CD14-positive monocyte (primary cell): ENCODE measurements at regions not wholly inside any gene's neighbourhood (a gene's known extent, or its start where the extent isn't known, plus 50 kb on each side); places are given as distances from the start of the nearest gene placed in this dataset.

Experiments used
- DNase-seq, 3 donors: peaks; one replicate each; pipeline ENCODE4 v3.0.0-alpha.2; 2011 to 2022
- H2AFZ ChIP-seq: 2 replicates; pipeline ENCODE4 v1.6.0; 2012; ENCODE audit warnings: mild to moderate bottlenecking, low read depth, low read length, inconsistent platforms; ENCODE audit not compliant: insufficient read depth, poor library complexity, severe bottlenecking
- H3K27ac ChIP-seq, 2 donors: 1 replicate in 1 of 2; 2 replicates in 1 of 2; pipeline ENCODE4 v1.5.1; 2012 to 2013; ENCODE audit warnings: low read length in 2 of 2, control low read depth in 1 of 2, inconsistent platforms in 1 of 2, low read depth in 1 of 2, mild to moderate bottlenecking in 1 of 2
- H3K27me3 ChIP-seq, 2 donors: one replicate each; pipeline versions ENCODE4 v1.6.0 to v1.6.1; 2011 to 2013; ENCODE audit warnings: low read length in 2 of 2; ENCODE audit not compliant: control insufficient read depth in 2 of 2, insufficient read depth in 2 of 2
- H3K36me3 ChIP-seq, 2 donors: replicated peaks in 1 of 2; 1 replicate in 1 of 2; 2 replicates in 1 of 2; pipeline versions ENCODE4 v1.5.1 to v1.6.1; 2012 to 2013; ENCODE audit warnings: low read length in 2 of 2, control low read depth in 1 of 2, inconsistent platforms in 1 of 2, mild to moderate bottlenecking in 1 of 2; ENCODE audit not compliant: insufficient read depth in 2 of 2, control insufficient read depth in 1 of 2
- H3K4me1 ChIP-seq, 2 donors: 1 replicate in 1 of 2; 2 replicates in 1 of 2; pipeline versions ENCODE4 v1.5.1 to v1.6.1; 2012 to 2013; ENCODE audit warnings: low read length in 2 of 2, control low read depth in 1 of 2, inconsistent platforms in 1 of 2, mild to moderate bottlenecking in 1 of 2, moderate library complexity in 1 of 2; ENCODE audit not compliant: insufficient read depth in 2 of 2, control insufficient read depth in 1 of 2
- H3K4me2 ChIP-seq: replicated peaks from 2 replicates; pipeline ENCODE3; 2012; ENCODE audit warnings: low read length, moderate library complexity, mild to moderate bottlenecking; ENCODE audit not compliant: poor library complexity, severe bottlenecking; ENCODE audit errors: extremely low read depth
- H3K4me3 ChIP-seq, 3 experiments: fragments of 200-600 bp in 1 of 3; sonication (generic) in 1 of 3; replicated peaks in 1 of 3; 1 replicate in 2 of 3; 2 replicates in 1 of 3; pipeline ENCODE4 v1.5.1; 2011 to 2013; ENCODE audit warnings: low read length in 3 of 3, mild to moderate bottlenecking in 3 of 3, control low read depth in 2 of 3, low read depth in 2 of 3, inconsistent platforms in 1 of 3, moderate library complexity in 1 of 3
- H3K79me2 ChIP-seq: 2 replicates; pipeline ENCODE4 v1.6.0; 2012; ENCODE audit warnings: mild to moderate bottlenecking, control low read depth, inconsistent platforms, low read length, moderate library complexity; ENCODE audit not compliant: insufficient read depth
- H3K9ac ChIP-seq: 2 replicates; pipeline ENCODE4 v1.6.0; 2017; ENCODE audit warnings: low read length, mild to moderate bottlenecking; ENCODE audit not compliant: insufficient read depth, poor library complexity, severe bottlenecking
- H3K9me3 ChIP-seq, 2 donors: replicated peaks in 1 of 2; 1 replicate in 1 of 2; 2 replicates in 1 of 2; pipeline versions ENCODE4 v1.5.1 to v1.6.1; 2012 to 2013; ENCODE audit warnings: low read length in 2 of 2, control low read depth in 1 of 2; ENCODE audit not compliant: control insufficient read depth in 1 of 2, insufficient read depth in 1 of 2
- H4K20me1 ChIP-seq: 2 replicates; pipeline ENCODE4 v1.6.0; 2012; ENCODE audit warnings: mild to moderate bottlenecking, low read length, control low read depth, moderate library complexity; ENCODE audit not compliant: insufficient read depth
- H3K27ac Mint-ChIP-seq, 7 donors: one replicate each; pipeline ENCODE4 v1.8.0; 2020; ENCODE audit warnings: mild to moderate bottlenecking in 7 of 7, mixed read lengths in 7 of 7, moderate library complexity in 6 of 7, inconsistent platforms in 2 of 7
- H3K27me3 Mint-ChIP-seq, 3 donors: one replicate each; pipeline ENCODE4 v1.8.0; 2021 to 2022; ENCODE audit warnings: low read depth in 3 of 3, mild to moderate bottlenecking in 3 of 3, mixed read lengths in 3 of 3, moderate library complexity in 3 of 3, inconsistent platforms in 1 of 3
- H3K36me3 Mint-ChIP-seq, 2 donors: one replicate each; pipeline ENCODE4 v1.8.0; 2020; ENCODE audit warnings: mixed read lengths in 2 of 2, inconsistent platforms in 1 of 2, mild to moderate bottlenecking in 1 of 2
- H3K4me1 Mint-ChIP-seq: one replicate; pipeline ENCODE4 v1.8.0; 2020; ENCODE audit warnings: mild to moderate bottlenecking, mixed read lengths
- H3K4me3 Mint-ChIP-seq, 2 donors: one replicate each; pipeline ENCODE4 v1.8.0; 2020; ENCODE audit warnings: mild to moderate bottlenecking in 2 of 2, mixed read lengths in 2 of 2, moderate library complexity in 1 of 2
- H3K9me3 Mint-ChIP-seq, 7 donors: one replicate each; pipeline ENCODE4 v1.8.0; 2020 to 2022; ENCODE audit warnings: mixed read lengths in 7 of 7, mild to moderate bottlenecking in 6 of 7, moderate library complexity in 6 of 7, inconsistent platforms in 2 of 7
- WGBS: methylation state at CpG from one replicate; pipeline ENCODE4 v1.1.5; 2013; ENCODE audit warnings: missing lambda C conversion rate; ENCODE audit not compliant: insufficient coverage; 5-methylcytosine and 5-hydroxymethylcytosine counted together
- intact Hi-C, 2 donors: fragments of 100-400 bp; cut with micrococcal nuclease; formaldehyde crosslinking; loops; one replicate each; pipeline versions ENCODE4 v1.15.0 to v1.15.1; 2023
- TF ChIP-seq, protein P1 (sequence below): fragments of 200-600 bp; IDR thresholded peaks from one replicate; pipeline ENCODE4 v1.8.0; 2022; ENCODE audit warnings: antibody characterized with exemption, mild to moderate bottlenecking

DNA sequence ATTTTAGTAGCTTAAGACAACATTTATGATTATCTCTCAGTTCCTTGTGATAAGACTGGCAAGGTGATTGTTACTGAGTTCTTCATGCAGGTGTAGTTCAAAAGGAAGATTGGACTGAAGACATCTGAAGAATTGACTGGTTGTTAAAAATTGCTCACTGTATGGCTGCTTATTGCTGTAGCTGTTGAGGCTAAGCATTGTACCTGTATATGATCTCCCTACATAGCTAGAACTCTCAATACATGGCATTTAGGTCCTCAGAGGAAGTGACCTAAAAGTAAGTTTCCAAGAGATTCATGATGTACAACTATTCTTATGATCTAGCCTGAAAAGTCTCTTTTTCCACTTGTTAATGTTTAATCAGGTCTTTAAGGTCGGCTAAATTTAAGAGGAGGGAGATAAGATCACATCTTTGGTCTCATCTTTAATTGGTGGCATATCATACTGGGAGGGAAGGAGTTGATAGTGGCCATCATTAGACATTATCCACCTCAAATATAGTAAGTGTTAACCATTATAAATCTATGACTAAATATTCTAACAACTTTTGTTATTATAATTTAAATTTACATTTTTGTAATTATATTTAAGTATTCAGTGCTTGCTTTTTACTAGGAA lies 401.2 kb upstream of the EPHA7 start:
- Histone ChIP-seq H3K27me3 (no peaks in the 10 kb centered on the region), H3K79me2 (no peaks in the 10 kb centered on the region), H3K9ac (no peak overlapping the region), H3K4me2 (no peak overlapping the region), H3K4me1 (no peaks in the 10 kb centered on the region), H4K20me1 (no peaks in the 10 kb centered on the region), H3K36me3 (no peaks in the 10 kb centered on the region), H2AFZ (no peak overlapping the region), H3K9me3 (no peaks in the 10 kb centered on the region), H3K27ac (no peak overlapping the region), H3K4me3 (no peak overlapping the region)
- WGBS = no CpG with 5 or more reads among the region's 1 CpG
- Mint-ChIP-seq H3K27ac (no peak overlapping the region), H3K36me3 (no peaks in the 10 kb centered on the region), H3K4me1 (no peaks in the 10 kb centered on the region), H3K9me3 (peaks cover 0 to 1% (median 0%) of the 10 kb centered on the region in 7 donors), H3K27me3 (no peaks in the 10 kb centered on the region), H3K4me3 (no peak overlapping the region)
- intact Hi-C loops = no loop called here
- TF ChIP-seq, protein P1, sequence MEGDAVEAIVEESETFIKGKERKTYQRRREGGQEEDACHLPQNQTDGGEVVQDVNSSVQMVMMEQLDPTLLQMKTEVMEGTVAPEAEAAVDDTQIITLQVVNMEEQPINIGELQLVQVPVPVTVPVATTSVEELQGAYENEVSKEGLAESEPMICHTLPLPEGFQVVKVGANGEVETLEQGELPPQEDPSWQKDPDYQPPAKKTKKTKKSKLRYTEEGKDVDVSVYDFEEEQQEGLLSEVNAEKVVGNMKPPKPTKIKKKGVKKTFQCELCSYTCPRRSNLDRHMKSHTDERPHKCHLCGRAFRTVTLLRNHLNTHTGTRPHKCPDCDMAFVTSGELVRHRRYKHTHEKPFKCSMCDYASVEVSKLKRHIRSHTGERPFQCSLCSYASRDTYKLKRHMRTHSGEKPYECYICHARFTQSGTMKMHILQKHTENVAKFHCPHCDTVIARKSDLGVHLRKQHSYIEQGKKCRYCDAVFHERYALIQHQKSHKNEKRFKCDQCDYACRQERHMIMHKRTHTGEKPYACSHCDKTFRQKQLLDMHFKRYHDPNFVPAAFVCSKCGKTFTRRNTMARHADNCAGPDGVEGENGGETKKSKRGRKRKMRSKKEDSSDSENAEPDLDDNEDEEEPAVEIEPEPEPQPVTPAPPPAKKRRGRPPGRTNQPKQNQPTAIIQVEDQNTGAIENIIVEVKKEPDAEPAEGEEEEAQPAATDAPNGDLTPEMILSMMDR = no peak
- no peak for DNase-seq

DNA sequence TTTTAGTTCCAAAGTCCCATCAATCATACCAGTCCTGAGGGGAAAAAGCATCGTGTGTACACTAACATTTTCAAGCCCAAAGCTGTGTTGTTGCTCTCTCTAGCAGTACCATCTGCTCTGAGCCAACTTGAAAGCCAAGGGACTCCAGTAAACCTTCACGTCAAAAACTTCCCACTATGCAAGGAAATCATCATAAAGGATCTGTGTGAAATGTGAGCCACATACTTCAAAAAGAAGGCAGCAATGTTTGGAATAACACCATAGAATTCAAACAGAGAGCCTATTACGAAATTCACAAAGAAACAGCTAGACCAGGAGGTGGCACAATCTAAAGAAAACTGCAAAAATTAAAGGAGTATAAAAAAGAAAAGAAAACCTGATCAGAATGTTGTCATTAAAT lies 399.8 kb upstream of the EPHA7 start:
- intact Hi-C loops = no loop called here
- Histone ChIP-seq H2AFZ (no peak overlapping the region), H3K79me2 (no peaks in the 10 kb centered on the region), H3K27me3 (no peaks in the 10 kb centered on the region), H3K4me3 (no peak overlapping the region), H3K36me3 (no peaks in the 10 kb centered on the region), H3K9ac (no peak overlapping the region), H3K4me1 (no peaks in the 10 kb centered on the region), H3K27ac (no peak overlapping the region), H4K20me1 (no peaks in the 10 kb centered on the region), H3K4me2 (no peak overlapping the region), H3K9me3 (no peaks in the 10 kb centered on the region)
- TF ChIP-seq, protein P1 = no peak
- Mint-ChIP-seq H3K4me3 (no peak overlapping the region), H3K9me3 (peaks cover 0 to 1% (median 0%) of the 10 kb centered on the region in 7 donors), H3K27ac (no peak overlapping the region), H3K36me3 (no peaks in the 10 kb centered on the region), H3K27me3 (no peaks in the 10 kb centered on the region), H3K4me1 (no peaks in the 10 kb centered on the region)
- no CpG with 5 or more reads among the region's 3 CpGs for WGBS
- DNase-seq = no peak
